Keratinocyte (primary cell): ENCODE measurements at regions not wholly inside any gene's neighbourhood (a gene's known extent, or its start where the extent isn't known, plus 50 kb on each side); places are given as distances from the start of the nearest gene placed in this dataset.

Source experiments
- DNase-seq: peaks from one replicate; pipeline ENCODE4 v3.0.0-alpha.2; 2011; ENCODE audit warnings: low read depth, missing footprints, low spot score
- FAIRE-seq: peaks from 2 replicates; lab custom pipeline; 2011; peaks lifted over from hg19 to GRCh38; lab: Jason Lieb, UNC
- H2AFZ ChIP-seq: 2 replicates; pipeline ENCODE4 v1.6.0; 2012; ENCODE audit warnings: low read length, control low read depth, inconsistent platforms; ENCODE audit not compliant: control insufficient read depth
- H3K27ac ChIP-seq: 2 replicates; pipeline ENCODE4 v1.5.1; 2011; ENCODE audit warnings: low read length; ENCODE audit not compliant: control insufficient read depth, insufficient read depth
- H3K27me3 ChIP-seq: 3 replicates; pipeline ENCODE4 v1.6.0; 2011; ENCODE audit warnings: low read length; ENCODE audit not compliant: control insufficient read depth, insufficient read depth; ENCODE audit errors: extremely low read depth
- H3K36me3 ChIP-seq, 2 experiments: 2 replicates in 1 of 2; 3 replicates in 1 of 2; pipeline ENCODE4 v1.5.1; 2011; ENCODE audit warnings: low read length in 2 of 2, mild to moderate bottlenecking in 1 of 2; ENCODE audit not compliant: control insufficient read depth in 2 of 2, insufficient read depth in 2 of 2; ENCODE audit errors: extremely low read depth in 1 of 2
- H3K4me1 ChIP-seq: 3 replicates; pipeline ENCODE4 v1.5.1; 2011; ENCODE audit warnings: low read length; ENCODE audit not compliant: control insufficient read depth, insufficient read depth; ENCODE audit errors: extremely low read depth
- H3K4me2 ChIP-seq: 3 replicates; pipeline ENCODE4 v1.6.0; 2011; ENCODE audit warnings: low read depth, low read length; ENCODE audit not compliant: control insufficient read depth, insufficient read depth; ENCODE audit errors: extremely low read depth
- H3K4me3 ChIP-seq, 3 experiments: fragments of 200-600 bp in 1 of 3; sonication (generic) in 1 of 3; 2 replicates in 2 of 3; 3 replicates in 1 of 3; pipeline ENCODE4 v1.5.1; 2011 to 2016; ENCODE audit warnings: low read length in 3 of 3, mild to moderate bottlenecking in 3 of 3, control low read depth in 2 of 3, inconsistent platforms in 1 of 3, low read depth in 1 of 3, mixed read lengths in 1 of 3, mixed run types in 1 of 3, moderate library complexity in 1 of 3; ENCODE audit not compliant: control insufficient read depth in 2 of 3, insufficient read depth in 2 of 3; ENCODE audit errors: extremely low read depth in 1 of 3
- H3K79me2 ChIP-seq: 2 replicates; pipeline ENCODE4 v1.6.0; 2012; ENCODE audit warnings: low read length; ENCODE audit not compliant: control insufficient read depth, insufficient read depth
- H3K9ac ChIP-seq: 3 replicates; pipeline ENCODE4 v1.6.0; 2011; ENCODE audit warnings: low read length; ENCODE audit not compliant: control insufficient read depth, insufficient read depth; ENCODE audit errors: extremely low read depth
- H3K9me1 ChIP-seq: 3 replicates; pipeline ENCODE4 v1.6.0; 2011; ENCODE audit warnings: low read length; ENCODE audit not compliant: control insufficient read depth, insufficient read depth; ENCODE audit errors: extremely low read depth
- H3K9me3 ChIP-seq: 2 replicates; pipeline ENCODE4 v1.5.1; 2012; ENCODE audit warnings: low read depth, low read length; ENCODE audit not compliant: control insufficient read depth
- H4K20me1 ChIP-seq: 3 replicates; pipeline ENCODE4 v1.6.0; 2011; ENCODE audit warnings: low read length; ENCODE audit not compliant: control insufficient read depth, insufficient read depth; ENCODE audit errors: extremely low read depth
- EZH2 ChIP-seq: IDR thresholded peaks from one replicate; pipeline ENCODE4 v1.6.1; 2012; ENCODE audit warnings: inconsistent platforms, mild to moderate bottlenecking, low read length, moderate library complexity
- dilution Hi-C: fragments of 300-500 bp; cut with MboI; formaldehyde crosslinking; loops from one replicate; pipeline ENCODE4 v1.7.0; 2020; ENCODE audit warnings: low sequenced_read_pairs; ENCODE audit not compliant: extremely low pct_ligation_motif_present
- TF ChIP-seq, protein P1 (sequence below), 3 experiments: IDR thresholded peaks in 1 of 3; conservative IDR thresholded peaks in 1 of 3; optimal IDR thresholded peaks in 1 of 3; 2 replicates in 2 of 3; 3 replicates in 1 of 3; pipeline versions ENCODE3 to v1.5.1; 2011; ENCODE audit warnings: low read length in 3 of 3, mild to moderate bottlenecking in 3 of 3, moderate library complexity in 2 of 3, control low read depth in 1 of 3, inconsistent platforms in 1 of 3; ENCODE audit not compliant: insufficient read depth in 2 of 3; ENCODE audit errors: extremely low read depth in 1 of 3

DNA sequence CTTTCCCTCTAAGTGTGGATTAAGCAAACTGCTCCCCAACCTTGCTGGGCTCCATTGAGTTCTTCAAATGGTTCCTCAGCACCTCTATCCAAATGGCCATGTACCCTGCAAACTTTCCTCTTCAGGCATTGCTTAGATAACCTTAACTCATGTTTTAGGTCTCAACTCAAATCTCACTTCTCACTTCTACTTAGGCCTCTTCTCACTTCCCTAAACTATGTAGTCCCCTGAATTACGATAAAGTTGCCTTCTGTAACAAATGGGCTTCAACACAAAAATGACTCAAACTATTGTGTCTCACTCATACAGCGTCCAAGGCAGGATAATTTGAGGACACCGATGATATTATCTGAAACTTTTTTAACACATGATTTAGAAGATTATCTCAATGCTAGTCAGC lies 62.4 kb upstream of the STAC start:
- H3K4me3 ChIP-seq: no peak overlapping the region
- no peaks in the 10 kb centered on the region for H3K9me1 ChIP-seq
- no peak for TF ChIP-seq EZH2
- TF ChIP-seq, protein P1, sequence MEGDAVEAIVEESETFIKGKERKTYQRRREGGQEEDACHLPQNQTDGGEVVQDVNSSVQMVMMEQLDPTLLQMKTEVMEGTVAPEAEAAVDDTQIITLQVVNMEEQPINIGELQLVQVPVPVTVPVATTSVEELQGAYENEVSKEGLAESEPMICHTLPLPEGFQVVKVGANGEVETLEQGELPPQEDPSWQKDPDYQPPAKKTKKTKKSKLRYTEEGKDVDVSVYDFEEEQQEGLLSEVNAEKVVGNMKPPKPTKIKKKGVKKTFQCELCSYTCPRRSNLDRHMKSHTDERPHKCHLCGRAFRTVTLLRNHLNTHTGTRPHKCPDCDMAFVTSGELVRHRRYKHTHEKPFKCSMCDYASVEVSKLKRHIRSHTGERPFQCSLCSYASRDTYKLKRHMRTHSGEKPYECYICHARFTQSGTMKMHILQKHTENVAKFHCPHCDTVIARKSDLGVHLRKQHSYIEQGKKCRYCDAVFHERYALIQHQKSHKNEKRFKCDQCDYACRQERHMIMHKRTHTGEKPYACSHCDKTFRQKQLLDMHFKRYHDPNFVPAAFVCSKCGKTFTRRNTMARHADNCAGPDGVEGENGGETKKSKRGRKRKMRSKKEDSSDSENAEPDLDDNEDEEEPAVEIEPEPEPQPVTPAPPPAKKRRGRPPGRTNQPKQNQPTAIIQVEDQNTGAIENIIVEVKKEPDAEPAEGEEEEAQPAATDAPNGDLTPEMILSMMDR (optimal IDR thresholded peaks at IDR 0.05 in 1 of 3, IDR thresholded peaks at IDR 0.05 in 1 of 3, conservative IDR thresholded peaks at IDR 0.05 in 1 of 3; ENCODE audit: extremely low read depth in 1 of 3, insufficient read depth in 2 of 3, low read length in 3 of 3): no peak
- H3K9me3 ChIP-seq: no peaks in the 10 kb centered on the region
- H3K79me2 ChIP-seq: no peaks in the 10 kb centered on the region
- no peaks in the 10 kb centered on the region for H3K36me3 ChIP-seq
- no peaks in the 10 kb centered on the region for H3K4me1 ChIP-seq
- H3K4me2 ChIP-seq: no peak overlapping the region
- no peaks in the 10 kb centered on the region for H4K20me1 ChIP-seq
- dilution Hi-C loops: no loop called here
- H3K27ac ChIP-seq: no peak overlapping the region
- DNase-seq: no peak
- FAIRE-seq: no peak
- no peak overlapping the region for H3K9ac ChIP-seq
- H2AFZ ChIP-seq: no peak overlapping the region
- peaks cover 4% of the 10 kb centered on the region for H3K27me3 ChIP-seq

DNA sequence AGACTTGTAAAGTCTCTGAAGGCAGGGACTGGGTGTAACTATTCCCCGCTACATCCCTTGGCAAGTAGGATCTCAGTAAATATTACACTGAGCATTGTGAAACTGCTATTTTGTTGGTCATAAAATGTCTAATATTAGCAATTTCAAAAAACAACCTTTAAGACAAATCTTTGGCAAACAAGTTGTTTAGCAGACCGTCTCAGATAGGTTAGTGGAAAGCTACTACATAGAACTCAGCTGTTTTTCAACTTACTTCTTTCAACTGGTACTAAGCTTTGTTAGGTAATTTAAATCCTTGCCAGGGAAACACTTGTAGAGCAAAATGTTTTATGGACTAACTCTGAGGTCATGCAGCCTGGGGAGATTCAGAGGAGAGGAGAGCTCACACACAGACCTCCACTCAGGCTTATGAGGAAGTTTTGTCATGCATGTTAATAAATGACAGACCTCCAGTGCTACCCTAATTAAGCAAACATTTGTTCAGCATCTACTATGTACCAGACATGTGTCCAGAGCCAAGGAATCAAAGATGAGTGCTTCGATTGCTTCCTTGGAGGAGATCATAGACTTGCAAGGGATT lies 61.6 kb upstream of the STAC start:
- Histone ChIP-seq H3K27me3 (peaks cover 4% of the 10 kb centered on the region), H4K20me1 (no peaks in the 10 kb centered on the region), H3K36me3 (no peaks in the 10 kb centered on the region), H3K79me2 (no peaks in the 10 kb centered on the region), H3K9me3 (no peaks in the 10 kb centered on the region), H3K27ac (no peak overlapping the region), H3K4me2 (no peak overlapping the region), H3K9me1 (no peaks in the 10 kb centered on the region), H3K4me3 (no peak overlapping the region), H3K9ac (no peak overlapping the region), H3K4me1 (no peaks in the 10 kb centered on the region), H2AFZ (no peak overlapping the region)
- no peak for DNase-seq
- TF ChIP-seq, protein P1 (optimal IDR thresholded peaks at IDR 0.05 in 1 of 3, IDR thresholded peaks at IDR 0.05 in 1 of 3, conservative IDR thresholded peaks at IDR 0.05 in 1 of 3; ENCODE audit: extremely low read depth in 1 of 3, insufficient read depth in 2 of 3, low read length in 3 of 3): no peak
- no peak for TF ChIP-seq EZH2
- dilution Hi-C loops: no loop called here
- FAIRE-seq: no peak
